Erythroblast (primary cell): ENCODE measurements at regions not wholly inside any gene's neighbourhood (a gene's known extent, or its start where the extent isn't known, plus 50 kb on each side); places are given as distances from the start of the nearest gene placed in this dataset.

ENCODE experiments used
- GATA1 ChIP-seq: IDR thresholded peaks from 2 replicates; pipeline ENCODE4 v1.6.1; 2011; ENCODE audit warnings: low read depth, mild to moderate bottlenecking, control low read depth, low read length, moderate library complexity
- POLR2A ChIP-seq: IDR thresholded peaks from 2 replicates; pipeline ENCODE4 v1.6.1; 2011; ENCODE audit warnings: mild to moderate bottlenecking, low read length

DNA sequence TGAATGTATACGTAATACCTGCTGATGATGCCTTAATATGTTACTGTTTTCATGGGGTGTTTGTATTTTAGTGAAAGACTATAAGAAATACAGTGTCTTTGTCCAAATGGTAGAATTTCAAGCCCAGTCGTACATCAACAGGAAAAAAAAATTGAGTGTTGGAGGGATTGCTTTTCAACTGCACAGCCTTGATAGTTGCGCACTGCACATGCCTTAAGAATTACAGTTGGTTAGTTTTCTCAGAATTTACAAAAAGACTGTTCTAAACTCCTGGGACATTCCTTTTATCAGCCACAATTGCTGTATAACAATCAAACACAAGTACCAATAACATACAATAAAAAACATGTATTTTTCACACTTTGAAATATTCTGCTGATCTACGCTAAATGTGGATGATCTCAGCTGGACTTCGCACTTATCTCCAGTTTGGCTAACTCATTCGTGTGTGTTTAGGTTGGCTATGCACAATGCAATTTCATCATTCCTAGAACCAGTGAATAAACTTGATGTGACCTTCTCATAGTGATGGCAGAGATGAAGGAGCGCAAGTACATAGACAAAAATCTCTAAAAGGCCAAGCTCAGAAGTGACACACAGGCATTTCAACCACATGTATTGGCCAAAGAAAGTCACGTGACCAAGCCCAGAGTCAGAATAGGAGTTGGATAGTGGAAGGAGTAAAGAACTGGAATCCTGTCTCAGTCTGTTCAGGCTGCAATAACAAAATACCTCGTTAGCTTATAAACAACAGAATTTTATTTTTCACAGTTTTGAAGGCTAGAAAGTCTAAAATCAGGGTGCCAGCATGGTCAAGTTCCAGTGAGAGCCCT lies 152.3 kb downstream of the IPMK start:
- no peak for TF ChIP-seq POLR2A
- no peak for TF ChIP-seq GATA1
